WTC11 (cell line): ENCODE measurements at regions not wholly inside any gene's neighbourhood (a gene's known extent, or its start where the extent isn't known, plus 50 kb on each side); places are given as distances from the start of the nearest gene placed in this dataset.

Experiments
- ATAC-seq: fragments of 200-7000 bp; cut with Tn5 transposase; 2 replicates; pipeline ENCODE4 v1.10.0; 2021; ENCODE audit warnings: mild to moderate bottlenecking, moderate library complexity
- CTCF ChIA-PET: fragments of 300-600 bp; sonication (Branson Sonifier 250); formaldehyde crosslinking; loops from one replicate; lab custom pipeline; 2021; ENCODE audit warnings: antibody characterized with exemption; lab: Charles Lee
- POLR2A ChIA-PET: fragments of 350-600 bp; sonication (Branson Sonifier 250); formaldehyde crosslinking; loops from one replicate; lab custom pipeline; 2021; ENCODE audit warnings: antibody characterized with exemption; lab: Charles Lee
- DNase-seq: peaks from one replicate; pipeline ENCODE4 v3.0.0; 2021; ENCODE audit warnings: low spot score
- H3K27ac Mint-ChIP-seq: 2 replicates; pipeline ENCODE4 v1.8.0; 2021; ENCODE audit warnings: mixed read lengths
- H3K27me3 Mint-ChIP-seq: 2 replicates; pipeline ENCODE4 v1.8.0; 2021; ENCODE audit warnings: low read depth, mild to moderate bottlenecking, moderate library complexity, mixed read lengths
- H3K36me3 Mint-ChIP-seq: 2 replicates; pipeline ENCODE4 v1.8.0; 2021; ENCODE audit warnings: mixed read lengths
- H3K4me1 Mint-ChIP-seq: 2 replicates; pipeline ENCODE4 v1.8.0; 2022; ENCODE audit warnings: mixed read lengths
- H3K4me3 Mint-ChIP-seq: 2 replicates; pipeline ENCODE4 v1.8.0; 2021; ENCODE audit warnings: mild to moderate bottlenecking, moderate library complexity, mixed read lengths
- H3K9me3 Mint-ChIP-seq: 2 replicates; pipeline ENCODE4 v1.8.0; 2021; ENCODE audit warnings: mixed read lengths
- ATF1 ChIP-seq: sonication (generic); formaldehyde crosslinking; IDR thresholded peaks from 2 replicates; pipeline ENCODE4 v1.8.1; 2023; ENCODE audit warnings: mild to moderate bottlenecking, moderate library complexity, missing genetic modification reagents
- ELF4 ChIP-seq: sonication (generic); formaldehyde crosslinking; IDR thresholded peaks from 2 replicates; pipeline ENCODE4 v1.8.1; 2022; ENCODE audit warnings: low read depth, mild to moderate bottlenecking, moderate library complexity, missing genetic modification reagents
- ESRRA ChIP-seq: sonication (generic); formaldehyde crosslinking; IDR thresholded peaks from 2 replicates; pipeline ENCODE4 v1.8.1; 2022; ENCODE audit warnings: mild to moderate bottlenecking, missing genetic modification reagents, borderline replicate concordance
- FOXK1 ChIP-seq: sonication (generic); formaldehyde crosslinking; IDR thresholded peaks from 2 replicates; pipeline ENCODE4 v1.8.0; 2022; ENCODE audit warnings: mild to moderate bottlenecking, moderate library complexity, missing genetic modification reagents
- MXD4 ChIP-seq: fragments of 250-450 bp; sonication (Bioruptor Pico); IDR thresholded peaks from 2 replicates; pipeline ENCODE4 v1.8.0; 2021; ENCODE audit warnings: mild to moderate bottlenecking, moderate library complexity, borderline replicate concordance
- MYBL2 ChIP-seq: sonication (generic); formaldehyde crosslinking; IDR thresholded peaks from 2 replicates; pipeline ENCODE4 v1.8.1; 2023; ENCODE audit warnings: mild to moderate bottlenecking, moderate library complexity, missing genetic modification reagents
- NFATC4 ChIP-seq: fragments of 250-450 bp; sonication (Bioruptor Pico); IDR thresholded peaks from 2 replicates; pipeline ENCODE4 v1.9.0; 2021; ENCODE audit warnings: mild to moderate bottlenecking
- NFYB ChIP-seq: sonication (generic); formaldehyde crosslinking; conservative IDR thresholded peaks from 2 replicates; pipeline ENCODE4 v1.8.0; 2022; ENCODE audit warnings: low read depth, missing genetic modification reagents
- NR2C2 ChIP-seq: sonication (generic); formaldehyde crosslinking; IDR thresholded peaks from 2 replicates; pipeline ENCODE4 v1.8.0; 2022; ENCODE audit warnings: mild to moderate bottlenecking, missing genetic modification reagents
- OVOL2 ChIP-seq: fragments of 250-450 bp; sonication (Bioruptor Pico); IDR thresholded peaks from 2 replicates; pipeline ENCODE4 v1.9.0; 2021; ENCODE audit warnings: mild to moderate bottlenecking, borderline replicate concordance
- PRRX2 ChIP-seq: fragments of 250-450 bp; sonication (Bioruptor Pico); IDR thresholded peaks from 2 replicates; pipeline ENCODE4 v1.8.0; 2021; ENCODE audit warnings: mild to moderate bottlenecking
- TEAD1 ChIP-seq: sonication (generic); formaldehyde crosslinking; IDR thresholded peaks from 2 replicates; pipeline ENCODE4 v1.8.0; 2022; ENCODE audit warnings: mild to moderate bottlenecking, missing genetic modification reagents
- TP53 ChIP-seq: sonication (generic); formaldehyde crosslinking; IDR thresholded peaks from 2 replicates; pipeline ENCODE4 v1.8.1; 2023; ENCODE audit warnings: mild to moderate bottlenecking, missing genetic modification reagents
- ZNF232 ChIP-seq: sonication (generic); formaldehyde crosslinking; IDR thresholded peaks from 2 replicates; pipeline ENCODE4 v1.8.0; 2022; ENCODE audit warnings: mild to moderate bottlenecking, missing genetic modification reagents
- ZNF317 ChIP-seq: sonication (generic); formaldehyde crosslinking; IDR thresholded peaks from 2 replicates; pipeline ENCODE4 v1.8.1; 2023; ENCODE audit warnings: low read depth, mild to moderate bottlenecking, moderate library complexity, missing genetic modification reagents, borderline replicate concordance
- ZNF423 ChIP-seq: fragments of 250-450 bp; sonication (Bioruptor Pico); IDR thresholded peaks from 2 replicates; pipeline ENCODE4 v2.1.2; 2022; ENCODE audit warnings: mild to moderate bottlenecking, moderate library complexity
- TF ChIP-seq, protein P1 (sequence below): sonication (generic); formaldehyde crosslinking; IDR thresholded peaks from 2 replicates; pipeline ENCODE4 v1.8.0; 2023; ENCODE audit warnings: missing genetic modification reagents
- TF ChIP-seq, protein P2 (sequence below): sonication (generic); formaldehyde crosslinking; IDR thresholded peaks from 2 replicates; pipeline ENCODE4 v1.8.1; 2022; ENCODE audit warnings: low read depth, mild to moderate bottlenecking, moderate library complexity, missing genetic modification reagents, borderline replicate concordance
- TF ChIP-seq, protein P3 (sequence below): sonication (generic); formaldehyde crosslinking; IDR thresholded peaks from 2 replicates; pipeline ENCODE4 v1.8.0; 2022; ENCODE audit warnings: mild to moderate bottlenecking, missing genetic modification reagents
- TF ChIP-seq, protein P4 (sequence below): fragments of 200-600 bp; IDR thresholded peaks from 2 replicates; pipeline ENCODE4 v1.8.0; 2022; ENCODE audit warnings: antibody characterized with exemption
- TF ChIP-seq, protein P5 (sequence below): sonication (generic); formaldehyde crosslinking; IDR thresholded peaks from 2 replicates; pipeline ENCODE4 v1.8.1; 2023; ENCODE audit warnings: mild to moderate bottlenecking, missing genetic modification reagents
- TF ChIP-seq, protein P6 (sequence below): fragments of 250-450 bp; sonication (Bioruptor Pico); IDR thresholded peaks from 2 replicates; pipeline ENCODE4 v1.8.0; 2021; ENCODE audit warnings: mild to moderate bottlenecking

DNA sequence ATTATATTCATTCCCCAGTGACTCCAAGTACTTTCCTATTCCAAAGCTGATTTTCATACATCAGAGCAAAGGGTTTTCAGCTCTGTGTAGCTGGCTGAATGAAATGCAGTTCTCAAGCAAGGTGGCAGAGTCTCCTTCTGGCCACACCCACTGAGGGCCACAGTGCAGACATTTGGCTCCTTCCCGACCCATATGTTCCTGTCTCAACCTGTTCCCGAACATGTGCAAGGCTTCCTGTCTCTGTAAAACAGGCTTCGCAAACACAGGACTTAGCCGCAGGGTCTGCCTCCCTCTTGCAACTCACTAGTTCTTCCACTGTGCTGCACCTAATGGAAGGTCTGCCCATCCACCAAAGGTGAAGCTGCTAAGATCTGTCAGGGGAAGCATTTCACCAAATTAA lies 249.2 kb downstream of the MID1IP1 start (continued):
- TF ChIP-seq, protein P1, sequence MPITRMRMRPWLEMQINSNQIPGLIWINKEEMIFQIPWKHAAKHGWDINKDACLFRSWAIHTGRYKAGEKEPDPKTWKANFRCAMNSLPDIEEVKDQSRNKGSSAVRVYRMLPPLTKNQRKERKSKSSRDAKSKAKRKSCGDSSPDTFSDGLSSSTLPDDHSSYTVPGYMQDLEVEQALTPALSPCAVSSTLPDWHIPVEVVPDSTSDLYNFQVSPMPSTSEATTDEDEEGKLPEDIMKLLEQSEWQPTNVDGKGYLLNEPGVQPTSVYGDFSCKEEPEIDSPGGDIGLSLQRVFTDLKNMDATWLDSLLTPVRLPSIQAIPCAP (CRISPR knock-in tag) = no peak
- TF ChIP-seq ESRRA (CRISPR knock-in tag) (no peak), NFYB (CRISPR knock-in tag) (no peak)

DNA sequence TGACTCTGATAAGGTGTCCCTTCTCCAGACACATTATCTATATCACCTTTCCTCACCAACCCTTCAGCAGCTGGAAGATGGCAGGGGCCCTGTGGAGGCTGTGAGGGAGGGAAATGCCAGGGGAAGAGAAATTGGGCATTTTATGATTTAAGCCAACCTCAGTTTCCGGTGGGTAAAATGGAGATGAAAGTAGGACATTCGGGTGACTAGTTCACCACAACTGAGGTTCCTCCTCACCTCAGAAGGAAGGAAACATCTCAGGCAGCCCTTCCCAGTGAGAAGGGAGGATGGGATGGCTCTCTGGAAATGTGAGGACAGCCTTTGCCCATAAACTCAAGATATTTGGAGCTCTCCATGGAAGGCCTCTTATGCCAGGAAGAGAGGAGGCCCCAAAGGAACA lies 251.5 kb downstream of the MID1IP1 start:
- Mint-ChIP-seq H3K9me3 (peaks cover 4% of the 10 kb centered on the region; the same call in 1 of the 2 replicates), H3K27me3 (no peaks in the 10 kb centered on the region; the same call in 1 of the 2 replicates), H3K4me1 (peaks cover 14% of the 10 kb centered on the region), H3K4me3 (no peak overlapping the region), H3K27ac (no peak overlapping the region), H3K36me3 (no peaks in the 10 kb centered on the region)
- no peak for TF ChIP-seq TP53 (CRISPR knock-in tag)
- TF ChIP-seq, protein P2, sequence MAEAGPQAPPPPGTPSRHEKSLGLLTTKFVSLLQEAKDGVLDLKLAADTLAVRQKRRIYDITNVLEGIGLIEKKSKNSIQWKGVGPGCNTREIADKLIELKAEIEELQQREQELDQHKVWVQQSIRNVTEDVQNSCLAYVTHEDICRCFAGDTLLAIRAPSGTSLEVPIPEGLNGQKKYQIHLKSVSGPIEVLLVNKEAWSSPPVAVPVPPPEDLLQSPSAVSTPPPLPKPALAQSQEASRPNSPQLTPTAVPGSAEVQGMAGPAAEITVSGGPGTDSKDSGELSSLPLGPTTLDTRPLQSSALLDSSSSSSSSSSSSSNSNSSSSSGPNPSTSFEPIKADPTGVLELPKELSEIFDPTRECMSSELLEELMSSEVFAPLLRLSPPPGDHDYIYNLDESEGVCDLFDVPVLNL = no peak
- TF ChIP-seq ZNF317 (CRISPR knock-in tag) = no peak
- TF ChIP-seq OVOL2 (CRISPR knock-in tag) = no peak
- TF ChIP-seq, protein P3, sequence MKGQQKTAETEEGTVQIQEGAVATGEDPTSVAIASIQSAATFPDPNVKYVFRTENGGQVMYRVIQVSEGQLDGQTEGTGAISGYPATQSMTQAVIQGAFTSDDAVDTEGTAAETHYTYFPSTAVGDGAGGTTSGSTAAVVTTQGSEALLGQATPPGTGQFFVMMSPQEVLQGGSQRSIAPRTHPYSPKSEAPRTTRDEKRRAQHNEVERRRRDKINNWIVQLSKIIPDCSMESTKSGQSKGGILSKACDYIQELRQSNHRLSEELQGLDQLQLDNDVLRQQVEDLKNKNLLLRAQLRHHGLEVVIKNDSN (CRISPR knock-in tag) = no peak
- no peak for TF ChIP-seq FOXK1 (CRISPR knock-in tag)
- TF ChIP-seq, protein P4, sequence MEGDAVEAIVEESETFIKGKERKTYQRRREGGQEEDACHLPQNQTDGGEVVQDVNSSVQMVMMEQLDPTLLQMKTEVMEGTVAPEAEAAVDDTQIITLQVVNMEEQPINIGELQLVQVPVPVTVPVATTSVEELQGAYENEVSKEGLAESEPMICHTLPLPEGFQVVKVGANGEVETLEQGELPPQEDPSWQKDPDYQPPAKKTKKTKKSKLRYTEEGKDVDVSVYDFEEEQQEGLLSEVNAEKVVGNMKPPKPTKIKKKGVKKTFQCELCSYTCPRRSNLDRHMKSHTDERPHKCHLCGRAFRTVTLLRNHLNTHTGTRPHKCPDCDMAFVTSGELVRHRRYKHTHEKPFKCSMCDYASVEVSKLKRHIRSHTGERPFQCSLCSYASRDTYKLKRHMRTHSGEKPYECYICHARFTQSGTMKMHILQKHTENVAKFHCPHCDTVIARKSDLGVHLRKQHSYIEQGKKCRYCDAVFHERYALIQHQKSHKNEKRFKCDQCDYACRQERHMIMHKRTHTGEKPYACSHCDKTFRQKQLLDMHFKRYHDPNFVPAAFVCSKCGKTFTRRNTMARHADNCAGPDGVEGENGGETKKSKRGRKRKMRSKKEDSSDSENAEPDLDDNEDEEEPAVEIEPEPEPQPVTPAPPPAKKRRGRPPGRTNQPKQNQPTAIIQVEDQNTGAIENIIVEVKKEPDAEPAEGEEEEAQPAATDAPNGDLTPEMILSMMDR = no peak
- TF ChIP-seq ATF1 = no peak
- no peak for TF ChIP-seq MXD4 (CRISPR knock-in tag)
- no peak for TF ChIP-seq ZNF232
- no peak for TF ChIP-seq MYBL2
- TF ChIP-seq, protein P5, sequence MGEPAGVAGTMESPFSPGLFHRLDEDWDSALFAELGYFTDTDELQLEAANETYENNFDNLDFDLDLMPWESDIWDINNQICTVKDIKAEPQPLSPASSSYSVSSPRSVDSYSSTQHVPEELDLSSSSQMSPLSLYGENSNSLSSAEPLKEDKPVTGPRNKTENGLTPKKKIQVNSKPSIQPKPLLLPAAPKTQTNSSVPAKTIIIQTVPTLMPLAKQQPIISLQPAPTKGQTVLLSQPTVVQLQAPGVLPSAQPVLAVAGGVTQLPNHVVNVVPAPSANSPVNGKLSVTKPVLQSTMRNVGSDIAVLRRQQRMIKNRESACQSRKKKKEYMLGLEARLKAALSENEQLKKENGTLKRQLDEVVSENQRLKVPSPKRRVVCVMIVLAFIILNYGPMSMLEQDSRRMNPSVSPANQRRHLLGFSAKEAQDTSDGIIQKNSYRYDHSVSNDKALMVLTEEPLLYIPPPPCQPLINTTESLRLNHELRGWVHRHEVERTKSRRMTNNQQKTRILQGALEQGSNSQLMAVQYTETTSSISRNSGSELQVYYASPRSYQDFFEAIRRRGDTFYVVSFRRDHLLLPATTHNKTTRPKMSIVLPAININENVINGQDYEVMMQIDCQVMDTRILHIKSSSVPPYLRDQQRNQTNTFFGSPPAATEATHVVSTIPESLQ (CRISPR knock-in tag) = no peak
- TF ChIP-seq PRRX2 (CRISPR knock-in tag) = no peak
- TF ChIP-seq NFATC4 (CRISPR knock-in tag) = no peak
- TF ChIP-seq ELF4 = no peak
- TF ChIP-seq ZNF423 (CRISPR knock-in tag) = no peak
- no peak for TF ChIP-seq NR2C2 (CRISPR knock-in tag)
- TF ChIP-seq, protein P6, sequence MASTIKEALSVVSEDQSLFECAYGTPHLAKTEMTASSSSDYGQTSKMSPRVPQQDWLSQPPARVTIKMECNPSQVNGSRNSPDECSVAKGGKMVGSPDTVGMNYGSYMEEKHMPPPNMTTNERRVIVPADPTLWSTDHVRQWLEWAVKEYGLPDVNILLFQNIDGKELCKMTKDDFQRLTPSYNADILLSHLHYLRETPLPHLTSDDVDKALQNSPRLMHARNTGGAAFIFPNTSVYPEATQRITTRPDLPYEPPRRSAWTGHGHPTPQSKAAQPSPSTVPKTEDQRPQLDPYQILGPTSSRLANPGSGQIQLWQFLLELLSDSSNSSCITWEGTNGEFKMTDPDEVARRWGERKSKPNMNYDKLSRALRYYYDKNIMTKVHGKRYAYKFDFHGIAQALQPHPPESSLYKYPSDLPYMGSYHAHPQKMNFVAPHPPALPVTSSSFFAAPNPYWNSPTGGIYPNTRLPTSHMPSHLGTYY (CRISPR knock-in tag) = no peak
- no peak for TF ChIP-seq TEAD1 (CRISPR knock-in tag)
- ATAC-seq (no peak), DNase-seq (no peak)
- POLR2A ChIA-PET = no interaction called here
- CTCF ChIA-PET = no interaction called here
